Peyer's patch (tissue), 4 donors: ENCODE measurements at regions not wholly inside any gene's neighbourhood (a gene's known extent, or its start where the extent isn't known, plus 50 kb on each side); places are given as distances from the start of the nearest gene placed in this dataset.

Experiments
- DNase-seq, 3 donors: peaks; one replicate each; pipeline ENCODE4 v3.0.0-alpha.2; 2017 to 2019
- H3K27ac ChIP-seq, 4 donors: fragments of 200-600 bp; sonication (generic); one replicate each; pipeline ENCODE4 v1.5.1; 2016 to 2019
- H3K27me3 ChIP-seq, 2 donors: fragments of 200-600 bp; sonication (generic); one replicate each; pipeline ENCODE4 v1.5.1; 2019
- H3K36me3 ChIP-seq, 3 donors: fragments of 200-600 bp; sonication (generic); one replicate each; pipeline ENCODE4 v1.5.1; 2016 to 2019
- H3K4me1 ChIP-seq, 4 donors: fragments of 200-600 bp; sonication (generic); one replicate each; pipeline ENCODE4 v1.5.1; 2016 to 2019
- H3K4me3 ChIP-seq, 4 donors: fragments of 200-600 bp; sonication (generic); 1 replicate in 3 of 4; 2 replicates in 1 of 4; pipeline ENCODE4 v1.5.1; 2016 to 2019; ENCODE audit warnings: mild to moderate bottlenecking in 1 of 4
- H3K9me3 ChIP-seq, 4 donors: fragments of 200-600 bp; sonication (generic); one replicate each; pipeline ENCODE4 v1.5.1; 2016 to 2019; ENCODE audit warnings: mild to moderate bottlenecking in 1 of 4
- POLR2A ChIP-seq, 2 donors: fragments of 450-650 bp; IDR thresholded peaks; one replicate each; pipeline ENCODE4 v1.5.1; 2017; ENCODE audit warnings: antibody characterized with exemption in 2 of 2, mild to moderate bottlenecking in 2 of 2, moderate library complexity in 2 of 2
- TF ChIP-seq, protein P1 (sequence below), 6 experiments: fragments of 450-650 bp in 4 of 6; fragments of 200-600 bp in 2 of 6; sonication (generic) in 1 of 6; IDR thresholded peaks; one replicate each; pipeline ENCODE4 v1.5.1; 2017 to 2019; ENCODE audit warnings: antibody characterized with exemption in 6 of 6, mild to moderate bottlenecking in 3 of 6, moderate library complexity in 1 of 6

- H3K27ac ChIP-seq: no peak overlapping the region
- no peaks in the 10 kb centered on the region for H3K4me1 ChIP-seq
- no peaks in the 10 kb centered on the region for H3K27me3 ChIP-seq
- H3K9me3 ChIP-seq: no peaks in the 10 kb centered on the region
- no peak for DNase-seq
- no peaks in the 10 kb centered on the region for H3K36me3 ChIP-seq
- TF ChIP-seq POLR2A (IDR thresholded peaks at IDR 0.05): no peak
- TF ChIP-seq, protein P1, sequence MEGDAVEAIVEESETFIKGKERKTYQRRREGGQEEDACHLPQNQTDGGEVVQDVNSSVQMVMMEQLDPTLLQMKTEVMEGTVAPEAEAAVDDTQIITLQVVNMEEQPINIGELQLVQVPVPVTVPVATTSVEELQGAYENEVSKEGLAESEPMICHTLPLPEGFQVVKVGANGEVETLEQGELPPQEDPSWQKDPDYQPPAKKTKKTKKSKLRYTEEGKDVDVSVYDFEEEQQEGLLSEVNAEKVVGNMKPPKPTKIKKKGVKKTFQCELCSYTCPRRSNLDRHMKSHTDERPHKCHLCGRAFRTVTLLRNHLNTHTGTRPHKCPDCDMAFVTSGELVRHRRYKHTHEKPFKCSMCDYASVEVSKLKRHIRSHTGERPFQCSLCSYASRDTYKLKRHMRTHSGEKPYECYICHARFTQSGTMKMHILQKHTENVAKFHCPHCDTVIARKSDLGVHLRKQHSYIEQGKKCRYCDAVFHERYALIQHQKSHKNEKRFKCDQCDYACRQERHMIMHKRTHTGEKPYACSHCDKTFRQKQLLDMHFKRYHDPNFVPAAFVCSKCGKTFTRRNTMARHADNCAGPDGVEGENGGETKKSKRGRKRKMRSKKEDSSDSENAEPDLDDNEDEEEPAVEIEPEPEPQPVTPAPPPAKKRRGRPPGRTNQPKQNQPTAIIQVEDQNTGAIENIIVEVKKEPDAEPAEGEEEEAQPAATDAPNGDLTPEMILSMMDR (IDR thresholded peaks at IDR 0.05): no peak
- H3K4me3 ChIP-seq: no peak overlapping the region
These were observed 142.8 kb upstream of the SEMA3A start for GRCh38 chr7:84337429-84337828.

DNA sequence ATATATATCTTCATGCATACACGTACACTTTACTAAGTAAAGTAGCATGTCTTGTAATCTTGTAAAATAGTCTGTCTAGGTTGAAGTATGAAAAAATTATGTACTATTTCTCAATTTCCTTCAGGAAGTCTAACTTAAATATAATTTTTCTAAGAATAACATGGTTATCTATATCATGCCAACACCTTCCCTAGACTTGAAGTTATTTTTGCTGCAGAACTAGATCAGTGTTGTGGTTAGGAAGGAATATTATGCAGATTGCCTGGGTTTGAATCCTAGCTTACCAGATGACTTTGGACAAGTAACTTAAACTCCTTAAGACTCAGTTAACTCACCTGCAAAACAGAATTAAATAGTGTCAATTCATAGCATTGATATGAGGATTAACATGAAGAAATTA lies 142.2 kb upstream of the SEMA3A start:
- Histone ChIP-seq H3K4me1 (no peaks in the 10 kb centered on the region), H3K9me3 (no peaks in the 10 kb centered on the region), H3K27ac (no peak overlapping the region), H3K27me3 (no peaks in the 10 kb centered on the region), H3K36me3 (no peaks in the 10 kb centered on the region), H3K4me3 (no peak overlapping the region)
- no peak for DNase-seq
- TF ChIP-seq, protein P1 (IDR thresholded peaks at IDR 0.05): no peak
- TF ChIP-seq POLR2A (IDR thresholded peaks at IDR 0.05): no peak

GRCh38 chr7:84336303-84336702 lies 141.7 kb upstream of the SEMA3A start:
- Histone ChIP-seq H3K4me3 (no peak overlapping the region), H3K4me1 (no peaks in the 10 kb centered on the region), H3K36me3 (no peaks in the 10 kb centered on the region), H3K27me3 (no peaks in the 10 kb centered on the region), H3K27ac (no peak overlapping the region), H3K9me3 (no peaks in the 10 kb centered on the region)
- TF ChIP-seq POLR2A (IDR thresholded peaks at IDR 0.05): no peak
- TF ChIP-seq, protein P1 (IDR thresholded peaks at IDR 0.05): no peak
- DNase-seq: no peak

DNA sequence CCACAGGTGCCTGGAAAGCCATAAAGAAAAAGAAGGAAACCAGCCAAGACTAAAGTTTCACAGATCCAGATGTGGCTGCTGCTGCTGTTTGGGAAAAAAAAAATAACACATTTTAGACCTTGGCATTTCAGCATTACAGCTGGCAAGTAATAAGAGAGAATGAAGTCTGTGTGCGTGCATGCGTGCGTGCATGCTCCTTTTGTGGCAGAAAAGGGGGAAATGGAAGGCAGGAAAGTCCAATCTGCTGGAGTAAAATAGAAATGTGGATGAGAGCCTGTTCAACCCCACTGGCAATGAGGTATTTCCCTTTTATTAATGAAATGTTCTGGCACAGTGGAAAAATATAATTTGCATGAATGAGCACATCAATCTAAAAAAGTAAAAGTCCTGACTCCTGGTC lies 137.0 kb upstream of the SEMA3A start:
- Histone ChIP-seq H3K27ac (no peak overlapping the region), H3K9me3 (no peaks in the 10 kb centered on the region), H3K4me1 (no peaks in the 10 kb centered on the region), H3K36me3 (no peaks in the 10 kb centered on the region), H3K27me3 (no peaks in the 10 kb centered on the region), H3K4me3 (no peak overlapping the region)
- no peak for DNase-seq
- TF ChIP-seq POLR2A (IDR thresholded peaks at IDR 0.05): no peak
- TF ChIP-seq, protein P1 (IDR thresholded peaks at IDR 0.05): no peak

DNA sequence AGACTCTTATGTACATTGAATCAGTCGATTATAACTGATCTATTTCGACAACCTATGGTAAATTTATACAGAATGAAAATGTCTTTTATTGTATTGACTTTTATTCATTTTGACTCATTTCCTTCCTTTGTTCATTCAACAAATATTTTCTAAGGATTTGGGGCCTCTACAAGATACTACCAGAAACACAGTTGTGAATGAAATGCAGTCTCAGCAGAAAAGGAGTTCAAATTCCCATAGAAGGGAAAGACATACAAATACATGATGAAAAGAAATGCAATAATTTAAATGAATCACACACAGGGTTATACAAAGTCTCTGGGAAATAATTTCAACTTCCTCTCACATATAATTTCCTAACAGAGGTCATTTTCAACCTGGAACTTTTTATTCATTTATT lies 134.0 kb upstream of the SEMA3A start:
- no peak for DNase-seq
- no peaks in the 10 kb centered on the region for H3K4me1 ChIP-seq

More for the DNA sequence above, 134.0 kb upstream of the SEMA3A start:
- no peak overlapping the region for H3K27ac ChIP-seq
- H3K36me3 ChIP-seq: no peaks in the 10 kb centered on the region
- H3K9me3 ChIP-seq: no peaks in the 10 kb centered on the region
- no peak overlapping the region for H3K4me3 ChIP-seq
- no peak for TF ChIP-seq POLR2A (IDR thresholded peaks at IDR 0.05)
- TF ChIP-seq, protein P1 (IDR thresholded peaks at IDR 0.05): no peak
- H3K27me3 ChIP-seq: no peaks in the 10 kb centered on the region
